ENCODE measurements at regions not wholly inside any gene's neighbourhood (a gene's known extent, or its start where the extent isn't known, plus 50 kb on each side); places are given as distances from the start of the nearest gene placed in this dataset.

DNA sequence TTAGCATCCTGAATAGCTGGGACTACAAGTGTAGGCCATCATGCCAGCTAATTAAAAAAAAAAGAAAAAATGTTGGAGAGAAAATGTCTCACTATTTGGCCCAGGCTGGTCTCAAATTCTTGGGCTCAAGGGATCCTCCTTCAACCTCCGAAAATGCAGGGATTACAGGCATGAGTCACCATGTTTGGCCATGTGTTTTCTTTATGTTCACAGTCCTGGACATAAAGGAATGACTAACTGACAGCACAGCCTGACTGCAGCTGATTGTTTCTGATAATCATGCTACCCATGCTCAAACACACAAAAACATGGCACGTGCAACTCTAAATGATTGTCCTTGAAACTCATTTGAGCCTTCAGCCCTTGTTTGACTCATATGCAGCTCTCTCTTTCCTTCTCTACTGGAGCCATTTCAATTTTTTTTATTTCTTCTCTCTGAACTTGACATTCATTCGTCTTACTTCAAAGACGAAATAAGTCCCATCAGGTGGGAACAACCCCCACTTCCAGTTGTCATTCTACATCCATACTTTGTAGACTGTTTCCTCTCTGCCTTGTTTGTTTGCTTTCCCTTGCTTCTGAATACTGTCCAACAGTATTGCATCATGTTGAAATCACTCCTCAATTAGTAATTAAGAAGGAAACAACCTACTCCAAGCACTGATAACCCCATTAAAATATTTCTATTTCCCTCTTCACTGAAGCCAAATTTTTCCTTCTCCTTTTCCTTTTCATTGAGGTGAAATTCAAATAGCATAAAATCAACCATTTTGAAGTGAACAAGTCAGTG is 413.0 kb downstream of the BMP2 start:
- Histone ChIP-seq H3K4me3 (no peak overlapping the region), H3K4me1 (no peaks in the 10 kb centered on the region), H3K36me3 (no peaks in the 10 kb centered on the region), H3K9me3 (peaks cover 0 to 12% of the 10 kb centered on the region in 2 donors), H3K27ac (no peak overlapping the region), H3K27me3 (no peaks in the 10 kb centered on the region)
- TF ChIP-seq, protein P1, sequence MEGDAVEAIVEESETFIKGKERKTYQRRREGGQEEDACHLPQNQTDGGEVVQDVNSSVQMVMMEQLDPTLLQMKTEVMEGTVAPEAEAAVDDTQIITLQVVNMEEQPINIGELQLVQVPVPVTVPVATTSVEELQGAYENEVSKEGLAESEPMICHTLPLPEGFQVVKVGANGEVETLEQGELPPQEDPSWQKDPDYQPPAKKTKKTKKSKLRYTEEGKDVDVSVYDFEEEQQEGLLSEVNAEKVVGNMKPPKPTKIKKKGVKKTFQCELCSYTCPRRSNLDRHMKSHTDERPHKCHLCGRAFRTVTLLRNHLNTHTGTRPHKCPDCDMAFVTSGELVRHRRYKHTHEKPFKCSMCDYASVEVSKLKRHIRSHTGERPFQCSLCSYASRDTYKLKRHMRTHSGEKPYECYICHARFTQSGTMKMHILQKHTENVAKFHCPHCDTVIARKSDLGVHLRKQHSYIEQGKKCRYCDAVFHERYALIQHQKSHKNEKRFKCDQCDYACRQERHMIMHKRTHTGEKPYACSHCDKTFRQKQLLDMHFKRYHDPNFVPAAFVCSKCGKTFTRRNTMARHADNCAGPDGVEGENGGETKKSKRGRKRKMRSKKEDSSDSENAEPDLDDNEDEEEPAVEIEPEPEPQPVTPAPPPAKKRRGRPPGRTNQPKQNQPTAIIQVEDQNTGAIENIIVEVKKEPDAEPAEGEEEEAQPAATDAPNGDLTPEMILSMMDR (IDR thresholded peaks at IDR 0.05), result no peak
- no peak for DNase-seq
- intact Hi-C loops (cut with DNase I), result no loop called here
- peak; percentile 18 for ATAC-seq

DNA sequence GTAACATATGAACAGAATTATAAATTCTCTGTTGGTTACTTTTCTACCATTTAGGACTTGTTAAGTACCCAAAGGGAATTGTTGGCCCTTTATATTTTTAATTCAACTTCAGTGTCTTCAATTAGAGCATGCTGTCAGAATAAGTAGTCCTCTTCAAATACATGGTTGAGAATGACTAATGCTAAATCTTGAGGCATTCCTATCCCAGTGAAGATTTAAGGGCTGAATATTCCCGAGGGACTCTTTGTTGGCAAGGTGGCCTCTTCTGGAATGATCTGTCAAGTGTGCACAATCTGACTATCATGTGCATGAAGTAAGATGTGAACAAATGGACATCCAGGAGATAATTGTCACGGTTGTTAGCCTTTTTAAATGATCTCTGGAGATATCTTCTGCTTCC is 421.7 kb downstream of the BMP2 start:
- no peaks in the 10 kb centered on the region for H3K9me3 ChIP-seq
- H3K27ac ChIP-seq, result no peak overlapping the region
- TF ChIP-seq, protein P1 (IDR thresholded peaks at IDR 0.05), result no peak
- H3K36me3 ChIP-seq, result no peaks in the 10 kb centered on the region
- intact Hi-C loops (cut with DNase I), result no loop called here
- H3K4me1 ChIP-seq, result no peaks in the 10 kb centered on the region
- ATAC-seq, result no peak
- no peak for DNase-seq
- H3K4me3 ChIP-seq, result no peak overlapping the region
- no peaks in the 10 kb centered on the region for H3K27me3 ChIP-seq

DNA sequence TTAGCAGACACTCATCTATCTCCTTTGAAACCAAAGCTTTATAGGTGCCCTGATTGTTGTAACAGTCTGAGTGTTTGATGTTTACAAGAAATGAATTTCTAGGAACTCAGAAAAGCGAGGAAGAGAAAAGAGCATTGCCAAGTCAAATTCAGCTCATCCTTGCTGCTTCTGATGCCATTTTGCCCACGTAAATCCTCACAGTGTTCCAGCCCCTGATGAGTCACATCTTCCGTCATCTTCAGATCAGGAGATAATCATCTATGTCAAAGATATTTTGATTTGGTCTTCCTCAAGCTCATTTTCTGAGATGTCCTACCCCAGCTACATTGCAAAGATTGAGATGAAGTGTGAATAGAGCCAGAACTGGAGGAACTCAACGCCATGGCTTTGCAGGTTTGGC is 426.2 kb downstream of the BMP2 start:
- no peaks in the 10 kb centered on the region for H3K27me3 ChIP-seq
- H3K4me3 ChIP-seq, result no peak overlapping the region
- H3K4me1 ChIP-seq, result no peaks in the 10 kb centered on the region
- no peaks in the 10 kb centered on the region for H3K9me3 ChIP-seq
- intact Hi-C loops (cut with DNase I), result no loop called here
- TF ChIP-seq, protein P1 (IDR thresholded peaks at IDR 0.05), result no peak
- DNase-seq (no peak), ATAC-seq (no peak)
- H3K36me3 ChIP-seq, result no peaks in the 10 kb centered on the region
- no peak overlapping the region for H3K27ac ChIP-seq

DNA sequence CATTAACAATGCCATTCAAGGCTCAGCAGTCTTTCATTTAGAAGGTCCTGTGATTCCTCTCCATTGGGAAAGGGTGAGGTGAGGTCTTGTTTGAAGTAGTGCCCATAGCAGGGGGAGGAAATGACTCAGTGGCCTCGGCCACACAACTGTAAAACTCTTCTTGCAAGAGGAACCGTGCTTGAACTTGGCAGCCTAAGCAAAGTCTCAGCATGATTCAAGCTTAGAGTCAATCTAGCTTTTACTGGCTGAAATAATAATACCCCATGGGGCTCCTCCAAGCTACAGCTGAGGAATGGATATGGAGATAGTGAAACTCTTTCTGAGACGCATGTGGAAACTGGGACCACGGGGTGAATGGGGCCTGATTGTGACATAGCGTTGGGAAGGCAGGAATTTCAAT is 428.2 kb downstream of the BMP2 start:
- no peaks in the 10 kb centered on the region for H3K4me1 ChIP-seq
- H3K36me3 ChIP-seq, result no peaks in the 10 kb centered on the region
- DNase-seq, result no peak
- no peaks in the 10 kb centered on the region for H3K27me3 ChIP-seq
- no peak overlapping the region for H3K27ac ChIP-seq
- H3K9me3 ChIP-seq, result no peaks in the 10 kb centered on the region
- intact Hi-C loops (cut with DNase I), result no loop called here
- H3K4me3 ChIP-seq, result no peak overlapping the region
- TF ChIP-seq, protein P1 (IDR thresholded peaks at IDR 0.05), result no peak
- peak; percentile 59 for ATAC-seq

DNA sequence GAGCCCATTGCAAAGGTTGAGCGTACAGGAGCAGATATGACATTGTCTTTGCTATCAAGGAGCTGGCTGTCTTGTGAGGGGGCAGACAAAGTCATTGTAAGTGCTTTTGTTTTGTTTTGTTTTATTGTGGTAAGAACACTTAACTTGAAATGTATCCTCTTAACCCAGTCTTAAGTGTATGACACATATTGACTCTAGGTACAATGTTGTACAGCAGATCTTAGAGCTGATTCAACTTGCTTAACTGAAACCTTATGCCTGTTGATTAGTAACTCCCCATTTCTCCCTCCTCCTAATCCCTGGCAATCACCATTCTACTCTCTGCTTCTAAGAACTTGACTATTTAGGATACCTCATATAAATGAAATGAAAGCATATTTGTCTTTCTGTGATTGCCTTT is 429.0 kb downstream of the BMP2 start:
- Histone ChIP-seq H3K9me3 (no peaks in the 10 kb centered on the region), H3K4me3 (no peak overlapping the region), H3K36me3 (no peaks in the 10 kb centered on the region), H3K27ac (no peak overlapping the region), H3K4me1 (no peaks in the 10 kb centered on the region), H3K27me3 (no peaks in the 10 kb centered on the region)
- DNase-seq, result peak in 1 of 4 donors; percentile 1
- intact Hi-C loops (cut with DNase I), result no loop called here
- TF ChIP-seq, protein P1 (IDR thresholded peaks at IDR 0.05), result no peak
- ATAC-seq, result peak; percentile 92
